Left renal cortex interstitium (tissue), 4 donors: ENCODE measurements at regions not wholly inside any gene's neighbourhood (a gene's known extent, or its start where the extent isn't known, plus 50 kb on each side); places are given as distances from the start of the nearest gene placed in this dataset.
"Not testable (repeated sequence)": the region's sequence is repeated elsewhere in the genome, so short reads cannot be mapped to it uniquely, and the experiment has no call there.

ENCODE experiments used
- DNase-seq, 4 donors: peaks; one replicate each; pipeline ENCODE4 v3.0.0-alpha.2; 2013; ENCODE audit warnings: low read depth in 4 of 4, low spot score in 2 of 4, missing footprints in 1 of 4

DNA sequence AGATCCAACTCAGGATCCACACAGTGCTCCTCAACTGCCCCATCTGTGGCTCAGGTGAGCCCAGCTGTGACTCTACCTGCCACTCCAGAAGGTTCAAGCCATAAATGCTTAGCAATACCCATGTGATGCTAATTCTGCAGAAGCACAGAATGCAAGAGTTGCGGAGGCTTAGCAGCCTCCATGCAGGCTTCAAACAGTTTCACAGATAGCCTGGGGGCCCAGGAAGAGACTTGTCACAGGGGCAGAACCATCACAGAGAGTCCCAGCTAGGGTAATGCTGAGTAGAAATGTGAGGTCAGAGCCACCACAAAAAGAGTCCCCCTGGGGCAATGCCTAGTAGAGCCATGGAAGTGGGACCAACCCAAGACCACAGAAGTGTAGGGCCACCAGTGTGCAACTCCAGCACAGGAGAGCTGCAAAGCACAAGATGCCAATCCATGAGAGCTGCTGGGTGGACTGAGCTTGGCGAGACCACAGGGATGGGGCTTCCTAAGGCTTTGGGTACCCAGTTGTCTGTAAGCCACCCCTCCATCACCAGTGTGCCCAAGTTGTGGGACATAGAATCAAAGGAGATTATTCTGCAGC lies 283.9 kb downstream of the UBE3D start:
- no peak for DNase-seq

DNA sequence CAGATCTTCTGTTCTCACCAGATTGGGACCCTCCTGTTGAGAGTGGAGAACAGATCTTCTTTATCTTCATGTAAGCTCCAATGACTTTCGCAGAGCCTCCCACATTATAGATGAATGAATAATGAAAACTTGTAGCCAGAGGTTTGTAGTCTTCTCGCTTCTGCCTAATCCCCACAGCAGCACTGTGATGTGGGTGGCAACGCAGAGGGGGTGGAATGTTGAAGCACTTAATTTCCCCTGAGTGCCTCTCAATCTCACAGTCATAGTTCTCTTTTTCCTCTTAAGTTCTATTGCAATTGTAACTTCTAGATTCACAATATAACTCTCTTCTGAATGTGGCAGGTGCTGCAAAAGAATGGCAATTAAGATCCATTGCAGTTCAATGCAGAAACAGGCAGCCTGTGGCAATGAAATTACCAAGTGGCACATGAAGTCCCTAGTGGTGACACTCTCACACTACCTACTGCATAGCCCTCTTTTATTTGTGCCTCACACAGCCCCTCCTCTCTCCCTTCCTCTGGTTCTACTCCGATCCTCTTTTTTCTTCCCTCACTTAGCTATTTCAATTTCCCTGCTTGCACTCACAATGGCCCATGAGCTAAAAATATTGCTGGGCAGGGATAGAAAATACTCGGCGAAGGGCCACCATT lies 281.9 kb downstream of the UBE3D start:
- DNase-seq: peak in 1 of 4 donors; percentile 1

- DNase-seq: no peak
Measured at GRCh38 chr6:82785206-82785605, 280.4 kb downstream of the UBE3D start.

GRCh38 chr6:82786248-82786647 lies 279.4 kb downstream of the UBE3D start:
- no peak for DNase-seq

DNA sequence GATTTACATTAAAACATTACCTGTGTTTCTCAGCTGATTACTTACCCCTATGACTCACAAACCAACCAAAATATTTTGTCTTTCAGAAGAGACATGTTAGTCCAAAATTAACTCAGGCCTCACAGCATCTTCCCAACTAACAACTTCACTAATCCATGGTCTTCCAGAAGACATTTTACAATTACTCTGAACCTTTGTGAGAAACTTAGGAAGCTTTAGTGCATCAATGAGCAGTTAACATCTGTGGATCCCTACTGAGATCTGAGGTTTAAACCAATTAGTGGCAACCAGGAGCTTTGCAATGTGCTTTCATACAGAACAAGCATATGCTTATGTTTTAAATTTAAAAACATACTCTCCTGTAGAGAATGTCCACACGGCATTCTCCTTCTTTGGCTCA lies 269.7 kb downstream of the UBE3D start:
- no peak for DNase-seq

DNA sequence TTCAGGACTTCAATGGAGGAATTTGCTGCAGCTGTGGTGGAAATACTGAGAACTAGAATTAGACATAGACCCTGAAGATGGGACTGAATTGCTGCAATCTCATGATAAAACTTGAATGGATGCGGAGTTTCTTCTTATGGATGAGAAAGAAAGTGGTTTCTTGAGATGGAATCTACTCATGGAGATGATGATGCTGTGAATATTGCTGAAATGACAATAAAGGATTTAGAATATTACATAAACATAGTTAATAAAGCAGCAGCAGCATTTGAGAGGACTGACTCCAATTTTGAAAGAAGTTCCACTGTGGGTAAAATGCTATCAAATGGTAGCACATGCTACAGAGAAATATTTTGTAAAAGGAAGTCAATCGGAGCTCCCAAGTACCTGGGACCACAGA lies 264.6 kb downstream of the UBE3D start:
- no peak for DNase-seq

- DNase-seq: not testable (repeated sequence)
Measured at GRCh38 chr6:82816243-82816642, 249.4 kb downstream of the UBE3D start.

GRCh38 chr6:82818727-82819126 lies 246.9 kb downstream of the UBE3D start:
- DNase-seq: no peak

GRCh38 chr6:82823361-82823760 lies 242.3 kb downstream of the UBE3D start:
- no peak for DNase-seq

DNA sequence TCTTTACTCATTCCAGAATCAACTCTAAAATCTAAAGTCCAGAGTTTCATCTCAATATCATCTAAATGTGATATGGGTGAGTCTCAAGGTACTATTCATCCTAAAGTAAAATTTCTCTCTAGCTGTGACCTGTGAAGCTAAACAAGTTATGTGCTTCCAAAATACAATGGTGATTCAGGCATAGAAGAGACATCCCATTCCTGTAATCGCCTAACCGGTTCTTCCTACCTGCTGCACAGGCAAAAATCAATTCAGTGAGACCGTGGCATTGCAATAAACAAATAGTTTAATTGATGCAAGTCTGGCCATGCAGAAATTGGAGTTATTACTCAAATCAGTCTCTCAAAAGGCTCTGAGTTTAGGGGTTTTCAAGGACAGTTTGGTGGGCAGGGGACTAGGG lies 232.8 kb downstream of the UBE3D start:
- DNase-seq: no peak

GRCh38 chr6:82833481-82833880 lies 232.2 kb downstream of the UBE3D start:
- DNase-seq: no peak

GRCh38 chr6:82836022-82836575 lies 229.5 kb downstream of the UBE3D start:
- DNase-seq: peak in 1 of 4 donors; percentile 6

DNA sequence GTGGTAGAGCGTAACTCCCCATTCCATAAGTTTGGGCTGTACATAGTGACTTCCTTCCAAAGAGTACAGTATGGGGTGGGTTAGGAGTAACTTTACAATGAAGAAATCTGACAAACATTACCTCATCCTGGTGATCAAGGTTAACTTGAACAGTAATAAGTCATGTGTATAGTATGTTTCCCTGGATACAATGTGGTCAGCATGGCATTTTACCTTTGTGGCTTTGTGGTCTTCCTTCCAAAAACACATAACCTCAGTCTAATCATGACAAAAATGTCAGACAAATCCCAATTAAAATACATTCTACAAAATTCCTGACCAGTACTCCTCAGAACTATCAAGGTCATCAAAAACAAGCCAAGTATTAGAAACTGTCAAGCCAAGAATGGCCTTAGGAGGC lies 225.1 kb downstream of the UBE3D start:
- DNase-seq: no peak

DNA sequence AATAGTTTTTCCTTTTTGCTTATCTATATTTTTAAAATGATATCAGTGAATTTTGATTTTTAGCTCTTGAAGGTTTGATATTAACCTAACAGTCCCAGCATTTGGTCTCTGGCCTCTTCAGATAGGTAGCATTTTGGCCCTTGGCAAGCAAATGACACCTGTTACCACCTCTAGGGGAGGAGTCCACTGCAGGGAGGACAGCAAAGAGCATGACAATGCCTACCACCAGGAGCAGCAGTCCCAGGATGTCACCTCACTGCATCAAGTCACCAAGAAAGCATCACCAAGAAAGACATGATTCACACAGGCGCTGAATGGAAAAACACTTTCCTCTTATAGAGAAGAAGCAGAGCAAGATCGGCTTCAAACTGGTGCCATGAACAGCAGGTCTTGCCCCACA lies 224.3 kb downstream of the UBE3D start:
- DNase-seq: no peak
